HEK293 (cell line): ENCODE measurements at regions not wholly inside any gene's neighbourhood (a gene's known extent, or its start where the extent isn't known, plus 50 kb on each side); places are given as distances from the start of the nearest gene placed in this dataset.

Experiments
- CTCF ChIA-PET: fragments of 350-600 bp; formaldehyde crosslinking; extraction: SDS; loops from one replicate; lab custom pipeline; 2021; ENCODE audit warnings: antibody characterized with exemption; lab: Yijun Ruan, JAX
- POLR2A ChIA-PET: fragments of 300-600 bp; formaldehyde crosslinking; extraction: SDS; loops from one replicate; lab custom pipeline; 2020; ENCODE audit warnings: antibody characterized with exemption, inconsistent platforms; lab: Yijun Ruan, JAX
- H3K27ac ChIP-seq: fragments of 200-500 bp; sonication (Bioruptor generic); 2 replicates; pipeline ENCODE4 v1.5.1; 2014; ENCODE audit warnings: low read depth, low read length, control low read depth, inconsistent platforms; ENCODE audit errors: extremely low read depth
- H3K36me3 ChIP-seq, 2 experiments: fragments of 200-500 bp in 1 of 2; sonication (Bioruptor generic) in 1 of 2; 1 replicate in 1 of 2; 2 replicates in 1 of 2; pipeline ENCODE4 v1.5.1; 2014 to 2017; ENCODE audit warnings: inconsistent platforms in 2 of 2, low read length in 2 of 2; ENCODE audit not compliant: control insufficient read depth in 2 of 2, insufficient read depth in 1 of 2
- H3K4me1 ChIP-seq: fragments of 200-500 bp; sonication (Bioruptor generic); 2 replicates; pipeline ENCODE4 v1.5.1; 2014; ENCODE audit warnings: mild to moderate bottlenecking, low read length, inconsistent platforms; ENCODE audit not compliant: control insufficient read depth, insufficient read depth
- H3K4me3 ChIP-seq: 2 replicates; pipeline ENCODE4 v1.5.1; 2011; ENCODE audit warnings: low read depth, mild to moderate bottlenecking, control low read depth, low read length, moderate library complexity
- H3K9me3 ChIP-seq: fragments of 200-500 bp; sonication (Bioruptor generic); 2 replicates; pipeline ENCODE4 v1.5.1; 2014; ENCODE audit warnings: low read depth, low read length, inconsistent platforms; ENCODE audit not compliant: control insufficient read depth, insufficient read depth
- BCL11A ChIP-seq: fragments of 450-650 bp; formaldehyde crosslinking; IDR thresholded peaks from 2 replicates; pipeline ENCODE4 v1.5.1; 2016; ENCODE audit warnings: low read depth, missing biosample characterization, missing genetic modification characterization
- GFI1B ChIP-seq: fragments of 450-650 bp; formaldehyde crosslinking; IDR thresholded peaks from 2 replicates; pipeline ENCODE4 v1.5.1; 2016; ENCODE audit warnings: missing biosample characterization, missing genetic modification characterization
- GLI2 ChIP-seq: fragments of 450-650 bp; formaldehyde crosslinking; IDR thresholded peaks from 2 replicates; pipeline ENCODE4; 2017; ENCODE audit warnings: missing biosample characterization, missing genetic modification characterization, low read depth, borderline replicate concordance
- GLIS1 ChIP-seq: fragments of 450-650 bp; formaldehyde crosslinking; IDR thresholded peaks from 2 replicates; pipeline ENCODE4 v1.5.1; 2016; ENCODE audit warnings: missing biosample characterization, missing genetic modification characterization
- GLIS2 ChIP-seq: fragments of 450-650 bp; formaldehyde crosslinking; IDR thresholded peaks from 2 replicates; pipeline ENCODE4 v1.5.1; 2016; ENCODE audit warnings: missing biosample characterization, missing genetic modification characterization
- HOXA7 ChIP-seq: sonication (generic); formaldehyde crosslinking; IDR thresholded peaks from 2 replicates; pipeline ENCODE4 v1.8.1; 2022; ENCODE audit warnings: missing genetic modification reagents, borderline replicate concordance
- KLF8 ChIP-seq: fragments of 450-650 bp; formaldehyde crosslinking; IDR thresholded peaks from 2 replicates; pipeline ENCODE4 v1.5.1; 2016; ENCODE audit warnings: missing biosample characterization, missing genetic modification characterization
- OVOL3 ChIP-seq: fragments of 450-650 bp; formaldehyde crosslinking; IDR thresholded peaks from 2 replicates; pipeline ENCODE4 v1.5.1; 2016; ENCODE audit warnings: missing biosample characterization, missing genetic modification characterization
- REPIN1 ChIP-seq: fragments of 450-650 bp; formaldehyde crosslinking; IDR thresholded peaks from 2 replicates; pipeline ENCODE4 v1.5.1; 2017; ENCODE audit warnings: missing biosample characterization, missing genetic modification characterization, low read depth
- SCRT2 ChIP-seq: fragments of 450-650 bp; formaldehyde crosslinking; IDR thresholded peaks from 2 replicates; pipeline ENCODE4 v1.5.1; 2016; ENCODE audit warnings: missing biosample characterization, missing genetic modification characterization
- ZBTB1 ChIP-seq: fragments of 450-650 bp; formaldehyde crosslinking; IDR thresholded peaks from 2 replicates; pipeline ENCODE4 v1.5.1; 2016; ENCODE audit warnings: missing biosample characterization, missing genetic modification characterization
- ZBTB21 ChIP-seq: fragments of 450-650 bp; formaldehyde crosslinking; IDR thresholded peaks from 2 replicates; pipeline ENCODE4 v1.5.1; 2017; ENCODE audit warnings: missing biosample characterization, missing genetic modification characterization
- ZFHX2 ChIP-seq: fragments of 450-650 bp; formaldehyde crosslinking; conservative IDR thresholded peaks from 2 replicates; pipeline ENCODE4 v1.5.1; 2016; ENCODE audit warnings: missing biosample characterization, missing genetic modification characterization
- ZFP69B ChIP-seq: fragments of 450-650 bp; formaldehyde crosslinking; IDR thresholded peaks from 2 replicates; pipeline ENCODE4 v1.5.1; 2016; ENCODE audit warnings: missing biosample characterization, missing genetic modification characterization
- ZNF112 ChIP-seq: fragments of 450-650 bp; formaldehyde crosslinking; IDR thresholded peaks from 2 replicates; pipeline ENCODE4 v1.5.0; 2017; ENCODE audit warnings: missing biosample characterization, missing genetic modification characterization
- ZNF114 ChIP-seq: fragments of 450-650 bp; formaldehyde crosslinking; IDR thresholded peaks from 2 replicates; pipeline ENCODE4 v1.5.0; 2017; ENCODE audit warnings: missing biosample characterization, missing genetic modification characterization
- ZNF155 ChIP-seq: fragments of 450-650 bp; formaldehyde crosslinking; IDR thresholded peaks from 2 replicates; pipeline ENCODE4 v1.5.1; 2016; ENCODE audit warnings: missing biosample characterization, missing genetic modification characterization
- ZNF157 ChIP-seq: fragments of 450-650 bp; formaldehyde crosslinking; IDR thresholded peaks from 2 replicates; pipeline ENCODE4 v1.5.1; 2016; ENCODE audit warnings: missing biosample characterization, missing genetic modification characterization
- ZNF169 ChIP-seq: fragments of 450-650 bp; formaldehyde crosslinking; IDR thresholded peaks from 2 replicates; pipeline ENCODE4 v1.5.1; 2016; ENCODE audit warnings: missing biosample characterization, missing genetic modification characterization
- ZNF24 ChIP-seq: fragments of 450-650 bp; formaldehyde crosslinking; IDR thresholded peaks from 2 replicates; pipeline ENCODE4 v1.5.1; 2016; ENCODE audit warnings: missing biosample characterization, missing genetic modification characterization
- ZNF266 ChIP-seq: fragments of 450-650 bp; formaldehyde crosslinking; IDR thresholded peaks from 2 replicates; pipeline ENCODE4 v1.5.1; 2016; ENCODE audit warnings: missing biosample characterization, missing genetic modification characterization, low read depth
- ZNF433 ChIP-seq: fragments of 450-650 bp; formaldehyde crosslinking; IDR thresholded peaks from 2 replicates; pipeline ENCODE4 v1.5.1; 2016; ENCODE audit warnings: missing biosample characterization, missing genetic modification characterization, low read depth
- ZNF473 ChIP-seq: fragments of 450-650 bp; formaldehyde crosslinking; IDR thresholded peaks from 2 replicates; pipeline ENCODE4 v1.5.1; 2017; ENCODE audit warnings: missing biosample characterization, missing genetic modification characterization
- ZNF654 ChIP-seq: fragments of 450-650 bp; formaldehyde crosslinking; IDR thresholded peaks from 2 replicates; pipeline ENCODE4 v1.5.1; 2016; ENCODE audit warnings: low read depth, missing biosample characterization, missing genetic modification characterization
- ZNF747 ChIP-seq: fragments of 450-650 bp; formaldehyde crosslinking; IDR thresholded peaks from 2 replicates; pipeline ENCODE4 v1.5.1; 2016; ENCODE audit warnings: missing biosample characterization, missing genetic modification characterization
- ZNF792 ChIP-seq: fragments of 450-650 bp; formaldehyde crosslinking; IDR thresholded peaks from 2 replicates; pipeline ENCODE4 v1.5.1; 2016; ENCODE audit warnings: missing biosample characterization, missing genetic modification characterization
- TF ChIP-seq, protein P1 (sequence below): fragments of 450-650 bp; formaldehyde crosslinking; IDR thresholded peaks from 2 replicates; pipeline ENCODE4 v1.5.1; 2016; ENCODE audit warnings: missing biosample characterization, missing genetic modification characterization

DNA sequence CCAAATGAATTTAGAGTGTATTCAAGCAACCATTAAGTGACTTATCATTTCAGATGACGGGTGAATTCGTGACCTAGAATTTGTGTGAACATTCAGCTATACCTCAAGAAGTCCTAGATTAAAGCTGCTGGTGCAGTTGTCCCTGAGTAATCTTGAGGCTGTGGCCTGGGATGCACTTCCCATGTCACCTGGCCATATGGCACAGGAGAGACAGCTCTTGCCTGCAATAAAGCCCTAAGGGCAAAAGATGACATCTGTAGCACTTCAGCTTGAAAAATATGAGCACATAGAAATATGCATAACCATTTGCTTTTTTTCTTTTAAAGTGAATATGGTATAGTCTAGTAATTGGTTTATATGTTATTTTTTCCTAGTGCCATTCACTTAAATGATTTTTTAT lies 125.8 kb downstream of the FHDC1 start (continued):
- TF ChIP-seq ZNF473 (tag by site-specific recombination) = no peak
- no peak for TF ChIP-seq ZNF792 (tag by site-specific recombination)
- no peak for TF ChIP-seq OVOL3 (tag by site-specific recombination)

DNA sequence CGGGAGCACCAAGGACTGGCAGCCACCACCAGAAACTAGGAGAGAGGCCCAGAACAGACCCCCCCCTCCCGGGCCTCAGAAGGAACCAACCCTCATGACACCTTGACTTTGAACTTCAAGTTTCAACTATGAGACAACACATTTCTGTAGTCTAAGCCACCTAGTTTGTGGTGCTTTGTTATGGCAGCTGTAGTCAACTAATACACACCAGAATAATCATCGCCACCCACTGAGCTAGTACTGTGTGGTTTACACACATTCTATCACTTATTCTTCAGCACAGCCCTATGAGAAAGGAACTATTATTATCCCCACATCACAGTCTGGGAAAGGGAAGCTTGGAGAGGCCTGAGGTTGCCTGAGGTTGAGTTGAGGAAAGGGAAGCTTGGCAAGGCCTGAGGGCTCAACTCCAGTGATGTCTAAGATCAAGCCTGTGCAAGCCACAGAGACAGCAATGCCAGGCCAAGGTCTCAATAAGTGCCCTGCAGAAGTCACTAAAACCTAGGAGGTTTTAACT lies 126.6 kb downstream of the FHDC1 start:
- no peaks in the 10 kb centered on the region for H3K9me3 ChIP-seq
- TF ChIP-seq SCRT2 (tag by site-specific recombination) = no peak
- TF ChIP-seq ZNF112 (tag by site-specific recombination) = no peak
- no peak for TF ChIP-seq ZNF24 (tag by site-specific recombination)
- TF ChIP-seq GLIS1 (tag by site-specific recombination) = no peak
- TF ChIP-seq ZNF654 (tag by site-specific recombination) = no peak
- no peak for TF ChIP-seq GLI2 (tag by site-specific recombination)
- no peak for TF ChIP-seq GLIS2
- TF ChIP-seq KLF8 = no peak
- TF ChIP-seq GFI1B = no peak
- TF ChIP-seq HOXA7 = no peak
- TF ChIP-seq, all 188 proteins: peak for 0
- no peaks in the 10 kb centered on the region for H3K36me3 ChIP-seq
- POLR2A ChIA-PET = no interaction called here
- H3K4me1 ChIP-seq = no peaks in the 10 kb centered on the region
- H3K27ac ChIP-seq = no peak overlapping the region
- no peak overlapping the region for H3K4me3 ChIP-seq
- CTCF ChIA-PET = interaction anchor here (0.6 kb wide), 1 partner anchor 86 kb away, joined by 3 read pairs; no protein-coding TSS in a partner anchor

DNA sequence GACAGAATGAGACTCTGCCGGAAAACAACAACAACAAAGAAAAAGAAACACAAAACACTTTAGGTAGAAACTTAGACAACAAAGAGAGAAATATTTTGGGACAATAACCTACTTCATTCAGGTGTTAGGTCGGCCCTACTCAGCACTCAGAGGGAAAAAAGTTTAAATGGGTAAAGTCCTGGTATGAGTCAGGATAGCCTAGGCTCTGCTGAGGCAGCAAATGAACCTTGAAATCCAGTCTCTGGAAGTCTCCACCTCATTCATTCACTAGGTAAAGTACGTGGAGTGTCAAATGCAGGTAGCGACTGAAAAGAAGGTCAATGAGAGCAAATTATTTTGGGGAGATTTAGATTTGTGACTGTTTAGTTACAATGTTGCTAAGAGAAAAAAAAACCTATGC lies 127.4 kb downstream of the FHDC1 start:
- H3K36me3 ChIP-seq = no peaks in the 10 kb centered on the region
- POLR2A ChIA-PET = no interaction called here
- H3K4me1 ChIP-seq = no peaks in the 10 kb centered on the region
- no peaks in the 10 kb centered on the region for H3K9me3 ChIP-seq
- TF ChIP-seq ZNF433 (tag by site-specific recombination) (no peak), ZNF157 (no peak), ZBTB1 (tag by site-specific recombination) (no peak), GLI2 (tag by site-specific recombination) (no peak), ZFP69B (no peak), ZNF114 (tag by site-specific recombination) (no peak), ZNF747 (no peak), ZNF169 (tag by site-specific recombination) (no peak), BCL11A (tag by site-specific recombination) (no peak), ZNF155 (tag by site-specific recombination) (no peak), ZBTB21 (tag by site-specific recombination) (no peak), ZNF266 (tag by site-specific recombination) (no peak), ZFHX2 (tag by site-specific recombination) (no peak), REPIN1 (tag by site-specific recombination) (no peak)
- TF ChIP-seq, protein P1, sequence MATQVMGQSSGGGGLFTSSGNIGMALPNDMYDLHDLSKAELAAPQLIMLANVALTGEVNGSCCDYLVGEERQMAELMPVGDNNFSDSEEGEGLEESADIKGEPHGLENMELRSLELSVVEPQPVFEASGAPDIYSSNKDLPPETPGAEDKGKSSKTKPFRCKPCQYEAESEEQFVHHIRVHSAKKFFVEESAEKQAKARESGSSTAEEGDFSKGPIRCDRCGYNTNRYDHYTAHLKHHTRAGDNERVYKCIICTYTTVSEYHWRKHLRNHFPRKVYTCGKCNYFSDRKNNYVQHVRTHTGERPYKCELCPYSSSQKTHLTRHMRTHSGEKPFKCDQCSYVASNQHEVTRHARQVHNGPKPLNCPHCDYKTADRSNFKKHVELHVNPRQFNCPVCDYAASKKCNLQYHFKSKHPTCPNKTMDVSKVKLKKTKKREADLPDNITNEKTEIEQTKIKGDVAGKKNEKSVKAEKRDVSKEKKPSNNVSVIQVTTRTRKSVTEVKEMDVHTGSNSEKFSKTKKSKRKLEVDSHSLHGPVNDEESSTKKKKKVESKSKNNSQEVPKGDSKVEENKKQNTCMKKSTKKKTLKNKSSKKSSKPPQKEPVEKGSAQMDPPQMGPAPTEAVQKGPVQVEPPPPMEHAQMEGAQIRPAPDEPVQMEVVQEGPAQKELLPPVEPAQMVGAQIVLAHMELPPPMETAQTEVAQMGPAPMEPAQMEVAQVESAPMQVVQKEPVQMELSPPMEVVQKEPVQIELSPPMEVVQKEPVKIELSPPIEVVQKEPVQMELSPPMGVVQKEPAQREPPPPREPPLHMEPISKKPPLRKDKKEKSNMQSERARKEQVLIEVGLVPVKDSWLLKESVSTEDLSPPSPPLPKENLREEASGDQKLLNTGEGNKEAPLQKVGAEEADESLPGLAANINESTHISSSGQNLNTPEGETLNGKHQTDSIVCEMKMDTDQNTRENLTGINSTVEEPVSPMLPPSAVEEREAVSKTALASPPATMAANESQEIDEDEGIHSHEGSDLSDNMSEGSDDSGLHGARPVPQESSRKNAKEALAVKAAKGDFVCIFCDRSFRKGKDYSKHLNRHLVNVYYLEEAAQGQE (tag by site-specific recombination) = no peak
- TF ChIP-seq, all 188 proteins: peak for 0
- Histone ChIP-seq H3K27ac (no peak overlapping the region), H3K4me3 (no peak overlapping the region)
- CTCF ChIA-PET = interaction anchor here (0.6 kb wide), 2 partner anchors 83 to 86 kb away, joined by 3 to 4 read pairs; no protein-coding TSS in a partner anchor
